ENCODE measurements at regions not wholly inside any gene's neighbourhood (a gene's known extent, or its start where the extent isn't known, plus 50 kb on each side); places are given as distances from the start of the nearest gene placed in this dataset.
"Not testable (repeated sequence)": the region's sequence is repeated elsewhere in the genome, so short reads cannot be mapped to it uniquely, and the experiment has no call there.

GRCh38 chr17:64800987-64801386 is 118.3 kb downstream of the LRRC37A3 start:
- not testable (repeated sequence) for DNase-seq (ENCODE audit: low read depth)

- not testable (repeated sequence) for DNase-seq (ENCODE audit: low read depth)
These were observed 118.8 kb downstream of the LRRC37A3 start for GRCh38 chr17:64800361-64800895.

- DNase-seq (ENCODE audit: low read depth): not testable (repeated sequence)
These were observed 119.6 kb downstream of the LRRC37A3 start for GRCh38 chr17:64799543-64800188.

- DNase-seq (ENCODE audit: low read depth): not testable (repeated sequence)
These were observed 120.3 kb downstream of the LRRC37A3 start for GRCh38 chr17:64798961-64799360.

- DNase-seq (ENCODE audit: low read depth): not testable (repeated sequence)
These were observed 120.8 kb downstream of the LRRC37A3 start for GRCh38 chr17:64798489-64798790.

GRCh38 chr17:64797746-64798488 is 121.4 kb downstream of the LRRC37A3 start:
- DNase-seq (ENCODE audit: low read depth): not testable (repeated sequence)

GRCh38 chr17:64795342-64795741 is 123.9 kb downstream of the LRRC37A3 start:
- DNase-seq (ENCODE audit: low read depth): not testable (repeated sequence)

- not testable (repeated sequence) for DNase-seq (ENCODE audit: low read depth)
These were observed 124.6 kb downstream of the LRRC37A3 start for GRCh38 chr17:64794548-64795274.

GRCh38 chr17:64794113-64794512 is 125.2 kb downstream of the LRRC37A3 start:
- not testable (repeated sequence) for DNase-seq (ENCODE audit: low read depth)

GRCh38 chr17:64792793-64793575 is 126.3 kb downstream of the LRRC37A3 start:
- not testable (repeated sequence) for DNase-seq (ENCODE audit: low read depth)

- DNase-seq (ENCODE audit: low read depth): not testable (repeated sequence)
These were observed 127.0 kb downstream of the LRRC37A3 start for GRCh38 chr17:64792276-64792675.

- not testable (repeated sequence) for DNase-seq (ENCODE audit: low read depth)
These were observed 127.6 kb downstream of the LRRC37A3 start for GRCh38 chr17:64791691-64792090.

- DNase-seq (ENCODE audit: low read depth): not testable (repeated sequence)
These were observed 128.1 kb downstream of the LRRC37A3 start for GRCh38 chr17:64791226-64791625.

GRCh38 chr17:64790690-64791089 is 128.6 kb upstream of the SMURF2 start:
- DNase-seq (ENCODE audit: low read depth): not testable (repeated sequence)

GRCh38 chr17:64790193-64790592 is 128.1 kb upstream of the SMURF2 start:
- not testable (repeated sequence) for DNase-seq (ENCODE audit: low read depth)

GRCh38 chr17:64789061-64789445 is 126.9 kb upstream of the SMURF2 start:
- DNase-seq (ENCODE audit: low read depth): not testable (repeated sequence)

- no peak for DNase-seq (ENCODE audit: low read depth)
These were observed 126.4 kb upstream of the SMURF2 start for GRCh38 chr17:64788286-64789060.

- no peak for DNase-seq (ENCODE audit: low read depth)
These were observed 125.8 kb upstream of the SMURF2 start for GRCh38 chr17:64787921-64788271.

GRCh38 chr17:64787255-64787920 is 125.3 kb upstream of the SMURF2 start:
- no peak for DNase-seq (ENCODE audit: low read depth)

GRCh38 chr17:64786337-64786736 is 124.2 kb upstream of the SMURF2 start:
- DNase-seq (ENCODE audit: low read depth): no peak

GRCh38 chr17:64785011-64785421 is 122.9 kb upstream of the SMURF2 start:
- no peak for DNase-seq (ENCODE audit: low read depth)
